Vagina (tissue), 2 donors: ENCODE measurements at regions not wholly inside any gene's neighbourhood (a gene's known extent, or its start where the extent isn't known, plus 50 kb on each side); places are given as distances from the start of the nearest gene placed in this dataset.

Experiments used
- CTCF ChIP-seq, 3 experiments: fragments of 450-650 bp in 2 of 3; fragments of 200-600 bp in 1 of 3; sonication (generic) in 1 of 3; IDR thresholded peaks; one replicate each; pipeline ENCODE4 v1.5.1; 2017 to 2019; ENCODE audit warnings: antibody characterized with exemption in 3 of 3, mild to moderate bottlenecking in 2 of 3, moderate library complexity in 2 of 3
- POLR2A ChIP-seq, 2 donors: fragments of 450-650 bp; IDR thresholded peaks; one replicate each; pipeline ENCODE4 v1.6.1; 2017; ENCODE audit warnings: antibody characterized with exemption in 2 of 2, mild to moderate bottlenecking in 2 of 2, moderate library complexity in 2 of 2
- POLR2AphosphoS5 ChIP-seq, 2 donors: sonication (generic); formaldehyde crosslinking; IDR thresholded peaks; one replicate each; pipeline ENCODE4 v1.9.0; 2017; ENCODE audit warnings: antibody characterized with exemption in 2 of 2, mild to moderate bottlenecking in 2 of 2, low read depth in 1 of 2; ENCODE audit not compliant: insufficient read depth in 1 of 2

- TF ChIP-seq CTCF (IDR thresholded peaks at IDR 0.05) (no peak), POLR2A (IDR thresholded peaks at IDR 0.05) (no peak), POLR2AphosphoS5 (IDR thresholded peaks at IDR 0.05; ENCODE audit: insufficient read depth in 1 of 2, low read depth in 1 of 2) (no peak)
Observed at GRCh38 chr2:215601526-215601925, 165.7 kb upstream of the FN1 start.
